HUDEP-2 (cell line): ENCODE measurements at regions not wholly inside any gene's neighbourhood (a gene's known extent, or its start where the extent isn't known, plus 50 kb on each side); places are given as distances from the start of the nearest gene placed in this dataset.

ENCODE experiments used
- DNase-seq, 76 experiments: peaks; one replicate each; lab custom pipeline; 2025; ENCODE audit not compliant: unreplicated experiment in 76 of 76; lab: John Stamatoyannopoulos, UW

GRCh38 chr6:149147938-149148718 lies 169.4 kb upstream of the TAB2 start:
- no peak for DNase-seq

- no peak for DNase-seq
Observed at GRCh38 chr6:149149653-149150052, 167.9 kb upstream of the TAB2 start.

- no peak for DNase-seq
Observed at GRCh38 chr6:149150301-149150700, 167.2 kb upstream of the TAB2 start.

GRCh38 chr6:149150801-149151398 lies 166.6 kb upstream of the TAB2 start:
- no peak for DNase-seq

- no peak for DNase-seq
Observed at GRCh38 chr6:149152521-149152920, 165.0 kb upstream of the TAB2 start.

- DNase-seq: no peak
Observed at GRCh38 chr6:149153100-149153499, 164.4 kb upstream of the TAB2 start.

GRCh38 chr6:149153693-149154092 lies 163.8 kb upstream of the TAB2 start:
- DNase-seq: no peak

- DNase-seq: no peak
Observed at GRCh38 chr6:149154261-149154821, 163.2 kb upstream of the TAB2 start.

GRCh38 chr6:149157126-149157525 lies 160.4 kb upstream of the TAB2 start:
- DNase-seq: no peak

GRCh38 chr6:149158076-149158475 lies 159.4 kb upstream of the TAB2 start:
- no peak for DNase-seq

- no peak for DNase-seq
Observed at GRCh38 chr6:149160943-149161342, 156.6 kb upstream of the TAB2 start.

- DNase-seq: no peak
Observed at GRCh38 chr6:149162924-149163323, 154.6 kb upstream of the TAB2 start.

GRCh38 chr6:149164199-149164750 lies 153.2 kb upstream of the TAB2 start:
- DNase-seq: no peak

- DNase-seq: no peak
Observed at GRCh38 chr6:149166336-149166735, 151.2 kb upstream of the TAB2 start.

- DNase-seq: no peak
Observed at GRCh38 chr6:149166747-149167146, 150.8 kb upstream of the TAB2 start.

GRCh38 chr6:149168968-149169367 lies 148.5 kb upstream of the TAB2 start:
- no peak for DNase-seq

GRCh38 chr6:149169761-149170511 lies 147.6 kb upstream of the TAB2 start:
- DNase-seq: no peak

GRCh38 chr6:149170564-149171452 lies 146.7 kb upstream of the TAB2 start:
- DNase-seq: no peak

GRCh38 chr6:149173222-149173621 lies 144.3 kb upstream of the TAB2 start:
- DNase-seq: no peak

- DNase-seq: no peak
Observed at GRCh38 chr6:149174962-149175361, 142.6 kb upstream of the TAB2 start.
